Naive B cell (primary cell): ENCODE measurements at regions not wholly inside any gene's neighbourhood (a gene's known extent, or its start where the extent isn't known, plus 50 kb on each side); places are given as distances from the start of the nearest gene placed in this dataset.

ENCODE experiments used
- ATAC-seq, 2 donors: fragments of 150-1000 bp; cut with Tn5 transposase; 2 replicates each; pipeline ENCODE4 v1.10.0; 2021; ENCODE audit warnings: low read depth in 2 of 2, mild to moderate bottlenecking in 2 of 2, moderate library complexity in 2 of 2
- DNase-seq: peaks from one replicate; pipeline ENCODE4 v3.0.0; 2022
- H3K27ac Mint-ChIP-seq, 6 donors: one replicate each; pipeline ENCODE4 v1.8.0; 2020 to 2022; ENCODE audit warnings: mild to moderate bottlenecking in 6 of 6, mixed read lengths in 6 of 6, moderate library complexity in 5 of 6, inconsistent platforms in 2 of 6
- H3K27me3 Mint-ChIP-seq, 3 donors: one replicate each; pipeline ENCODE4 v1.8.0; 2021 to 2022; ENCODE audit warnings: mixed read lengths in 3 of 3, mild to moderate bottlenecking in 1 of 3
- H3K36me3 Mint-ChIP-seq, 2 donors: one replicate each; pipeline ENCODE4 v1.8.0; 2020 to 2022; ENCODE audit warnings: mixed read lengths in 2 of 2, inconsistent platforms in 1 of 2, mild to moderate bottlenecking in 1 of 2
- H3K4me1 Mint-ChIP-seq, 3 donors: one replicate each; pipeline ENCODE4 v1.8.0; 2020 to 2022; ENCODE audit warnings: mixed read lengths in 3 of 3, inconsistent platforms in 1 of 3, mild to moderate bottlenecking in 1 of 3, moderate library complexity in 1 of 3
- H3K4me3 Mint-ChIP-seq, 8 donors: one replicate each; pipeline ENCODE4 v1.8.0; 2020 to 2022; ENCODE audit warnings: mild to moderate bottlenecking in 8 of 8, mixed read lengths in 8 of 8, moderate library complexity in 8 of 8, inconsistent platforms in 2 of 8
- H3K9me3 Mint-ChIP-seq, 7 donors: one replicate each; pipeline ENCODE4 v1.8.0; 2020 to 2022; ENCODE audit warnings: mixed read lengths in 7 of 7, mild to moderate bottlenecking in 5 of 7, inconsistent platforms in 2 of 7, moderate library complexity in 1 of 7

DNA sequence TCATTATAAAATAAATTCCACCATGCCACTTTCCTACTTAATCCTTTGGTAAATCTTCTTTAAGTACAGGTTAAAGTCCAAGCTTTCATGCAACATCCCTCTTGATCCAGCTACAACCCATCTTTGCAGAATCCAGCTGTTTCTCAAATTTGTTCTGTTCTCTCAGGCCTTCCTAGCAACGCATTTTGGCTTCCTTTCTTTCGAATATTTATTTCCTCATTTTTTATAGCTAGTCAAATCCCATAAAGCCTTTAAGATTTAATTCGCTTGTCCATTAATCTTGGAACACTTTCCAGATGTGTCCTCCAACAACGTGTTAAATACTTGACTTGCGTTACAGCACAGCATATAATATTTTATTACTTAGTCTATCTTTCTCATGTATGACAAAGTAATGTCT is 600.1 kb upstream of the CHORDC1 start:
- DNase-seq (no peak), ATAC-seq (no peak)
- Mint-ChIP-seq H3K9me3 (peaks cover 0 to 13% (median 7%) of the 10 kb centered on the region in 7 donors), H3K4me3 (no peak overlapping the region), H3K27me3 (no peaks in the 10 kb centered on the region), H3K36me3 (no peaks in the 10 kb centered on the region), H3K27ac (peak overlapping the region in 1 of 6 donors; percentile 17), H3K4me1 (no peaks in the 10 kb centered on the region)

DNA sequence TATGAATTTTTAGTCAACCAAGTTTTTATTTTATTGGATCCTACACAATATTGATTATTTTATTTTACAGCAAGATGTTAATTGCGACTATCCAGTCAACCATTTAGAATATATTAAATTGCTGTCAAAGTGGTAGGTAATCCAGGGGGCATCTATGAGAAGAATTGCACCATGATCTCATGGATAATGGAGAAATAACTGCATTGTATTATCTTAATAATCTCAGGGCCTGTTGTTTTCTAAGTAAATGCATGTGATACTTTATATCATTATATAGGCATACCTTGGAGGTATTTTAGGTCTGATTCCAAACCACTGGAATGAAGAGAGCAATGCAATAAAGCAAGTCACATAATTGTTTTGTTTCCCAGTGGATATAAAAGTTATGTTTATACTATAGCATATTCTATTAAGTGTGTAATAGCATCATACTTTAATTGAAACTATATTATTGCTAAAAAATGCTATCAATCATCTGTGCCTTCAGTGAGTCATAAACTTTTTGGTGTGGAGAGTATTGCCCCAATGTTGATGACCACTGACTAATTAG is 595.4 kb upstream of the CHORDC1 start:
- H3K4me3 Mint-ChIP-seq: no peak overlapping the region
- peaks cover 0 to 13% (median 8%) of the 10 kb centered on the region in 7 donors for H3K9me3 Mint-ChIP-seq
- no peak overlapping the region for H3K27ac Mint-ChIP-seq
- no peaks in the 10 kb centered on the region for H3K27me3 Mint-ChIP-seq
- DNase-seq (no peak), ATAC-seq (no peak)
- H3K36me3 Mint-ChIP-seq: no peaks in the 10 kb centered on the region
- H3K4me1 Mint-ChIP-seq: no peaks in the 10 kb centered on the region

GRCh38 chr11:90809581-90809980 is 586.7 kb upstream of the CHORDC1 start:
- Mint-ChIP-seq H3K27me3 (no peaks in the 10 kb centered on the region), H3K4me3 (no peak overlapping the region), H3K9me3 (peaks cover 0 to 11% (median 4%) of the 10 kb centered on the region in 7 donors), H3K27ac (no peak overlapping the region), H3K4me1 (no peaks in the 10 kb centered on the region), H3K36me3 (no peaks in the 10 kb centered on the region)
- no peak for DNase-seq
- no peak for ATAC-seq

- Mint-ChIP-seq H3K27ac (no peak overlapping the region), H3K4me3 (no peak overlapping the region), H3K27me3 (no peaks in the 10 kb centered on the region), H3K9me3 (peaks cover 0 to 9% (median 4%) of the 10 kb centered on the region in 7 donors), H3K4me1 (no peaks in the 10 kb centered on the region), H3K36me3 (no peaks in the 10 kb centered on the region)
- DNase-seq (no peak), ATAC-seq (no peak)
These were observed 582.3 kb upstream of the CHORDC1 start for GRCh38 chr11:90805172-90805571.

- no peaks in the 10 kb centered on the region for H3K4me1 Mint-ChIP-seq
- H3K27me3 Mint-ChIP-seq: no peaks in the 10 kb centered on the region
- peaks cover 0 to 8% (median 4%) of the 10 kb centered on the region in 7 donors for H3K9me3 Mint-ChIP-seq
- no peak for ATAC-seq
- H3K4me3 Mint-ChIP-seq: no peak overlapping the region
- no peaks in the 10 kb centered on the region for H3K36me3 Mint-ChIP-seq
- no peak overlapping the region for H3K27ac Mint-ChIP-seq
- no peak for DNase-seq
These were observed 581.0 kb upstream of the CHORDC1 start for GRCh38 chr11:90803831-90804230.

DNA sequence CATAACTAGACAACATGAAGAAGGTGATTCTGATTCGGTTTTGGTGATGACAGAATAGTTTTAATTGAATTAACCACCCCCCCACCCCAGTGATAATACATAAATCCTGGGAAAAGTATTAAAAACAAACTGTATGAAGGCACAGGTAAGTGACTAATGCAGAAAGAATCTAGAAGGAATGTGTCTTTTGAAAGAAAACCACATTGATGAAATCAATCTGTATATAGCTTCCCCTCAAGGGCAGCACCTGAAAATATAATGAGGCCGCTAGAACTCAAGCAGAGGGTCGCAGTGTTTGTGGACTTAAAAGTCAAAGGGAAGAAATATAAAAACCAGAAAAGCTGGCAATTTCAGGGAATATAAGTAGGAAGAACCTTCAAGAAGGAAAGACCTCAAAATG is 580.5 kb upstream of the CHORDC1 start:
- Mint-ChIP-seq H3K27me3 (no peaks in the 10 kb centered on the region), H3K36me3 (no peaks in the 10 kb centered on the region), H3K4me3 (no peak overlapping the region), H3K27ac (no peak overlapping the region), H3K4me1 (no peaks in the 10 kb centered on the region), H3K9me3 (peaks cover 0 to 6% (median 4%) of the 10 kb centered on the region in 7 donors)
- ATAC-seq: no peak
- no peak for DNase-seq

GRCh38 chr11:90798769-90799168 is 575.9 kb upstream of the CHORDC1 start:
- H3K4me1 Mint-ChIP-seq: no peaks in the 10 kb centered on the region
- no peaks in the 10 kb centered on the region for H3K27me3 Mint-ChIP-seq
- peaks cover 0 to 6% (median 3%) of the 10 kb centered on the region in 7 donors for H3K9me3 Mint-ChIP-seq

GRCh38 chr11:90795746-90796145 is 572.9 kb upstream of the CHORDC1 start:
- H3K27me3 Mint-ChIP-seq: no peaks in the 10 kb centered on the region
- H3K36me3 Mint-ChIP-seq: no peaks in the 10 kb centered on the region
- peaks cover 0 to 8% (median 2%) of the 10 kb centered on the region in 7 donors for H3K9me3 Mint-ChIP-seq
- no peak overlapping the region for H3K27ac Mint-ChIP-seq
- no peak overlapping the region for H3K4me3 Mint-ChIP-seq
- H3K4me1 Mint-ChIP-seq: no peaks in the 10 kb centered on the region
- ATAC-seq: no peak
- no peak for DNase-seq

More at GRCh38 chr11:90798769-90799168, 575.9 kb upstream of the CHORDC1 start:
- no peak overlapping the region for H3K4me3 Mint-ChIP-seq
- H3K27ac Mint-ChIP-seq: no peak overlapping the region
- no peak for ATAC-seq
- no peaks in the 10 kb centered on the region for H3K36me3 Mint-ChIP-seq
- DNase-seq: no peak

- H3K9me3 Mint-ChIP-seq: peaks cover 0 to 21% (median 14%) of the 10 kb centered on the region in 7 donors
- no peak overlapping the region for H3K4me3 Mint-ChIP-seq
- DNase-seq (no peak), ATAC-seq (no peak)
- H3K4me1 Mint-ChIP-seq: no peaks in the 10 kb centered on the region
- no peak overlapping the region for H3K27ac Mint-ChIP-seq
- no peaks in the 10 kb centered on the region for H3K36me3 Mint-ChIP-seq
- H3K27me3 Mint-ChIP-seq: no peaks in the 10 kb centered on the region
These were observed 566.1 kb upstream of the CHORDC1 start for GRCh38 chr11:90788961-90789360.

DNA sequence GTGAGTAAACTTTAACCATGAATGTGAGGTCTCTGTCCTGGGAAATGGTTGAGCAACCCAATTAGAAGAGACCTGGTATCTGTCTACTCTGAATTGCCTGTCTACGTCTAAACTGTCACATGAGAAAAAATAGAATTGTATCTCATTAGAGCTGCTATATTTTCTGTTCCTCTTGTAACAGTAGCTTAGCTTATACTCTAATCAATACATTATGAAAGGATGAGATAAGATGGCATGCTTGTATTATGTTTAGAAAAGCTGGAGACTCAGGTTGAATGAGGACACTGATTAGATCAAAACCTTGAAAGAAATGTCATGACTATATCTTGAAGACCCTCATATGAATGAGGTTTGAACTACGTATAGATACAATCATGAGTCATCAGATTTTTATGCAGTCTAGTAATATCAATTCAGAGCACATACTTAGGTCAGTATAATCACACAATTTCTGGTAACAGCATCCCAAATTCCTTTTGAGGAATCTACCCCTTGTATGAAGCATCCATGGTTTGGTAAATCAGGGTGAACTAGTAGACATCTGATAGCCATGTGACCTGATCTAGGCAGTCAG is 561.5 kb upstream of the CHORDC1 start:
- Mint-ChIP-seq H3K4me1 (no peaks in the 10 kb centered on the region), H3K9me3 (peaks cover 2 to 20% (median 10%) of the 10 kb centered on the region in 7 donors), H3K4me3 (no peak overlapping the region), H3K36me3 (no peaks in the 10 kb centered on the region), H3K27me3 (no peaks in the 10 kb centered on the region), H3K27ac (no peak overlapping the region)
- DNase-seq: no peak
- ATAC-seq: no peak

DNA sequence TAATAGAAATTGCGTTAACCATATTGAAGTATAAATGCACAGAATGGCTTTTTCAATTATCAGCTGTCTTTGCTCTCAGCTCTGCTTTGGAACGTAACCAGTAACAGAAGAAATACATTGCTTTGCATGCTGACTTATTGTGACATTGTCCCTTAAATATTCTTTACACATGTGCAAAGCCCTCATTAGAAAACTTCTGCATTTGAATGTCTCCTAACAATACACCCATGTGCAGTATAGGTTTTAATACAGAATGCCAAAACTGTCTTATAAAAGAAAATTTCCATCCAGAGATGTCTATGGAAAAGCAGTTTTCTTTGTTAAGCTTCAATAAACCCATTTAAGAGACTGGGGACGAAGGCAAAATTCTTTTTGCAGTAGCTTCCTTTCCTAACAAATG is 560.3 kb upstream of the CHORDC1 start:
- DNase-seq (no peak), ATAC-seq (no peak)
- Mint-ChIP-seq H3K27me3 (no peaks in the 10 kb centered on the region), H3K9me3 (peaks cover 2 to 16% (median 6%) of the 10 kb centered on the region in 7 donors), H3K4me3 (no peak overlapping the region), H3K4me1 (no peaks in the 10 kb centered on the region), H3K27ac (no peak overlapping the region), H3K36me3 (no peaks in the 10 kb centered on the region)

DNA sequence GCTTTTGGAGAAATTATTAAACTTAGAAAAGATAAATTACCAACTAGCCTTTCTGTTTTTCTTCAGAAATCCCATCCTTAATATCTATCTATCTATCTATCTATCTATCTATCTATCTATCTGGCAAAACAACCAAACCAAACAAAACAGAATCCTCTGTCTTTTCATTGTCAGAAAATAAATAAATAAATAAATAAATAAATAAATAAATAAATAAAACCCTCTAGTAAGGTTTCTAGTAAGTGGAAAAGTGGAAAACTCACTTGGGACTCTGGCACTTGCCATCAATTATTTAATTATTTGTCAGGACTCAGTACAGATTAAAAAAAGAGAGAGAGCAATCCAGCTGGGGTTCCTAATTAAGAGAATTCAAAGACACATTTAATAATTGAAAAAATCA is 556.2 kb upstream of the CHORDC1 start:
- DNase-seq (no peak), ATAC-seq (no peak)
- Mint-ChIP-seq H3K4me1 (no peaks in the 10 kb centered on the region), H3K36me3 (no peaks in the 10 kb centered on the region), H3K9me3 (peaks cover 0 to 19% (median 4%) of the 10 kb centered on the region in 7 donors), H3K4me3 (no peak overlapping the region), H3K27me3 (no peaks in the 10 kb centered on the region), H3K27ac (no peak overlapping the region)

- ATAC-seq (no peak), DNase-seq (no peak)
- no peak overlapping the region for H3K4me3 Mint-ChIP-seq
- no peaks in the 10 kb centered on the region for H3K36me3 Mint-ChIP-seq
- no peaks in the 10 kb centered on the region for H3K4me1 Mint-ChIP-seq
- peaks cover 0 to 20% (median 11%) of the 10 kb centered on the region in 7 donors for H3K9me3 Mint-ChIP-seq
- H3K27ac Mint-ChIP-seq: no peak overlapping the region
- no peaks in the 10 kb centered on the region for H3K27me3 Mint-ChIP-seq
These were observed 552.8 kb upstream of the CHORDC1 start for GRCh38 chr11:90775567-90776165.

DNA sequence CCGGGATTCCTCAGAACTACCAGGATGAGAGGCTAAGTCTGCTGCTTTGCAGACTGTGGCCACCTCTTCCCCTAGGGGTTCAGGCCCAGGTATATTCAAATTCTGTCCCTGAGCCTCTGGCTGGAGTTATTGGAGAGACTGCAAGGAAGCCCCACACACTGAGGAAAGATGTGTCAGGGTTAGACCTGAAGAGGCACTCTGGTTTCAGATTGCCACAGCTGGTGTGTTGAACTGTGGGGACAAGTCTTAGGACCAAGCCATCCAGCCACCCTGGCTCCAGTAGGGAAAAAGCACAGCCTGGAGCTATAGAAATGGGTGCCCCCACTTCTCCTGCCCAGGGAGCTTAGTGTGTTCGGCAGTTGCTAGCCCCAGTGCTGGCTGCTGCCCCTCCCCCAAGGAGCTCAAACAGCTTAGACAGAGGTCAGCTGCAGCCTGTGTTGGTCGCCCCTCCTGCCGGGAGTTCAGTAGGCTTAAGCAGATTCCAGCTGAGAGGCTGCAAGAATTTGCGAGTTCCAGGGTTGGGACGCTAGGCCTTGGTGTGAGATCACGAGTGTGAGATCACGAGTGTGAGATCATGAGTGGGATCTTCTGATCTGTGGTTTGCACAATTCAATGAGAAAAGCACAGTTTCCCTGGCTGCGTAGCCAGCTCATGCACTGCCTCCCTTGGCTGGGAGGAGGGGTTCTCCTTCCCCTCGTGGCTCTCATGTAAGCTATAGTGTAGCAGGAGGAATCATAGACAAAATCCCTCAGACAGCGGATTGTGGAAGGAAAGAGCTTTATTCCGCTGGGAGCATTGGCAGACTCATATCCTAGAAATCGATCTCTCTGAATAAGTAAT is 552.1 kb upstream of the CHORDC1 start:
- no peak for DNase-seq
- Mint-ChIP-seq H3K4me3 (no peak overlapping the region), H3K27ac (no peak overlapping the region), H3K9me3 (peaks cover 0 to 18% (median 10%) of the 10 kb centered on the region in 7 donors), H3K4me1 (no peaks in the 10 kb centered on the region), H3K36me3 (no peaks in the 10 kb centered on the region), H3K27me3 (no peaks in the 10 kb centered on the region)
- no peak for ATAC-seq
